Mesodermal cell (in vitro differentiated cells): ENCODE measurements at regions not wholly inside any gene's neighbourhood (a gene's known extent, or its start where the extent isn't known, plus 50 kb on each side); places are given as distances from the start of the nearest gene placed in this dataset.

Experiments used
- H3K27ac ChIP-seq: 2 replicates; pipeline ENCODE4 v1.7.0; 2013; ENCODE audit warnings: mild to moderate bottlenecking, low read depth, low read length, moderate library complexity; ENCODE audit not compliant: severe bottlenecking
- H3K36me3 ChIP-seq: 2 replicates; pipeline ENCODE4 v1.7.1; 2013; ENCODE audit warnings: mild to moderate bottlenecking, low read length, moderate library complexity; ENCODE audit not compliant: control insufficient read depth, insufficient read depth
- H3K4me1 ChIP-seq: one replicate; pipeline ENCODE4 v1.7.1; 2013; ENCODE audit warnings: mild to moderate bottlenecking, low read length; ENCODE audit not compliant: insufficient read depth, control insufficient read depth, poor library complexity, severe bottlenecking
- H3K4me3 ChIP-seq: 2 replicates; pipeline ENCODE4 v1.7.0; 2013; ENCODE audit warnings: low read length, control low read depth, mild to moderate bottlenecking; ENCODE audit not compliant: insufficient read depth, poor library complexity, severe bottlenecking; ENCODE audit errors: extremely low read depth
- H3K9me3 ChIP-seq: 2 replicates; pipeline ENCODE4 v1.7.1; 2013; ENCODE audit warnings: mild to moderate bottlenecking, low read length, moderate library complexity; ENCODE audit not compliant: control insufficient read depth
- WGBS, 2 experiments: methylation state at CpG; one replicate each; pipeline ENCODE4 v1.1.5; 2013; ENCODE audit warnings: missing lambda C conversion rate in 2 of 2; ENCODE audit not compliant: insufficient coverage in 2 of 2; 5-methylcytosine and 5-hydroxymethylcytosine counted together

DNA sequence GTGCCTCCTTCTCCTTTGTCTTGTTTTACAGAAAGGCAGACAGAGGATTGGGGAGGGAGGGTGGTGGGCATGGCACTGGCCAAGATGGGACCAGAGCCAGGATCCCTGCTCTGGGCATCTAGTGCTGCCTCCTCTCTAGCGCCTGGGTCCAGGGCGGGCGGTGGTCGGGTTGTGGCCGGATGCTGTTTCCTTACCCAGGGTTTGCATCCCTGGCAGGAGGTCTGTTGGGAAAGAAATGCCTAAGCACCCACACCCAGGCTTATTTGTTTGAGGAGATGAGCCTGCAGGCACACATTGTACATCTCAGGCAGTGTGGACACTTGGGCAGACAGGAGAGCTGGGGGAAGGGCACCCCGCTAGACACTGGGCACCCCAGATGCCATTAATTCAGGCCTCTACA, 102.3 kb upstream of the PCBD1 start:
- no peaks in the 10 kb centered on the region for H3K9me3 ChIP-seq
- H3K4me1 ChIP-seq = no peaks in the 10 kb centered on the region
- no peaks in the 10 kb centered on the region for H3K36me3 ChIP-seq
- H3K27ac ChIP-seq = no peak overlapping the region
- H3K4me3 ChIP-seq = no peak overlapping the region
- 93 to 100% methylated on average over 1 to 5 of the region's 6 CpGs for WGBS, 2 experiments

DNA sequence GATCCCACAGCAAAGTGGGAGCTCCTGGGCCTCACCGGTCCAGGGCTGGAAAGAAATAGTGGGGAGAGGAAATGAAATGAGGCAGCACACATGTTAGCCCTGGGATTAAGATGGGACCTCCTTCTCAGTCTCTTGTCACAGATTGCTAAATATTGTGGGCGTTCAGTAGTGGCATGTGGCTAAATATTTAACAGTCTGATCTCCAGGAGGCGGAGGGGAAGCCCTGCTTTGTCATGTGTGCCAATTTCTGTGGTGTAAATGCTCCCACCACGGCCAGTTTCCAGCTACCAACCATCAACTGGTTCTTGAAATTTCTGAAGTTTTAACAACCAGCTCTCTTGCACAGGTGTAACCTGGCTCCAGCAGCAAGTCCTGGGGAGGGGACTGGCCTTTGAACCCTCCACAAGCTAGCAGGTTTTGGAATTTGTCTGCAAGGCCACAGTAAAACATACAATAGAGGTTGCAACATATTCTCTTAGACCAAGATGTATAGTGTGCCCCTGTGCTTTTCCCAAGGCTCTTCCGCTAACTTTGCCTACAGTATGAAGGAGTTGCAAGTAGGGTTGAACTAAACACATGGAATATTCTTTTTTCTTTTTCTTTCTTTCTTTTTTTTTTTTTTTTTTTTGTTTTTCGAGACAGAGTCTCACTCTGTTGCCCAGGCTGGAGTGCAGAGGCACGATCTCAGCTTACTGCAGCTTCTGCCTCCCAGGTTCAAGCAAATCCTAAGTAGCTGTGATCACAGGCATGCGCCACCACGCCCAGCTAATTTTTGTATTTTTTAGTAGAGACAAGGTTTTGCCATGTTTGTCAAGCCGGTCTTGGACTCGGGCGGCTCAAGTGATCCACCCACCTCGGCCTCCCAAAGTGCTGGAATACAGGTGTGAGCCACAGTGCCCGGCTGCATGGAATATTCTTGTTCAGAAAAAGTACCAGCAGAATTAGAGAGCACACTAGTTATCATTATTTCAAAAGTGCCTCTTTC, 103.1 kb upstream of the PCBD1 start:
- Histone ChIP-seq H3K27ac (no peak overlapping the region), H3K4me1 (no peaks in the 10 kb centered on the region), H3K36me3 (no peaks in the 10 kb centered on the region), H3K9me3 (no peaks in the 10 kb centered on the region), H3K4me3 (no peak overlapping the region)
- WGBS, 2 experiments = 89 to 92% methylated on average over 10 to 11 of the region's 14 CpGs

DNA sequence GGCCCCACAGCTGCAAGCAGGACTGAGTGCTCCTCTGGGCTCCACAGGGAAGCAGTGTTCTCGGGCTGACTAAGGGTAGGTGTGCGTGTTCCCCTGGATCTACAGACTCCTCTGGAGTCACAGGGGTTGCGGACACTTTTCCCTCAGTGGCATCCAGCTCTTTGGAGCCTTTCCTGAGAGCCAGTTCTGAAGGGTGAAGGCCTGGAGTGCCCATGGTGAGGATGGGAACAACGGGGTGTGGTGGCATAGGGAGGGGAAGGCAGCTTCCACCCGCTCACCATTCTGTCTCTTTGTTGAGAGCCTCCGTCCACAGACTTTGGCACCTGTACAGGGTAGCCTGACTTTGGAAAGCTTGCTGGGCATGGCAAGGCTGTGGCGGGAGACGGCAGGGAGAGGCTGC, 104.1 kb upstream of the PCBD1 start:
- no peaks in the 10 kb centered on the region for H3K9me3 ChIP-seq
- no peak overlapping the region for H3K27ac ChIP-seq
- no peak overlapping the region for H3K4me3 ChIP-seq
- H3K4me1 ChIP-seq = no peaks in the 10 kb centered on the region
- no peaks in the 10 kb centered on the region for H3K36me3 ChIP-seq
- 66 to 85% methylated on average over 4 to 8 of the region's 8 CpGs for WGBS, 2 experiments

- Histone ChIP-seq H3K36me3 (no peaks in the 10 kb centered on the region), H3K4me1 (no peaks in the 10 kb centered on the region), H3K27ac (no peak overlapping the region), H3K9me3 (no peaks in the 10 kb centered on the region), H3K4me3 (no peak overlapping the region)
- WGBS, 2 experiments = 92 to 97% methylated on average over 3 of the region's 4 CpGs
Measured at GRCh38 chr10:70993051-70993450, 104.7 kb upstream of the PCBD1 start.

- no peak overlapping the region for H3K27ac ChIP-seq
- H3K4me1 ChIP-seq = no peaks in the 10 kb centered on the region
- no peak overlapping the region for H3K4me3 ChIP-seq
- H3K36me3 ChIP-seq = no peaks in the 10 kb centered on the region
- no peaks in the 10 kb centered on the region for H3K9me3 ChIP-seq
Measured at GRCh38 chr10:70996549-70996948, 108.2 kb upstream of the PCBD1 start.

DNA sequence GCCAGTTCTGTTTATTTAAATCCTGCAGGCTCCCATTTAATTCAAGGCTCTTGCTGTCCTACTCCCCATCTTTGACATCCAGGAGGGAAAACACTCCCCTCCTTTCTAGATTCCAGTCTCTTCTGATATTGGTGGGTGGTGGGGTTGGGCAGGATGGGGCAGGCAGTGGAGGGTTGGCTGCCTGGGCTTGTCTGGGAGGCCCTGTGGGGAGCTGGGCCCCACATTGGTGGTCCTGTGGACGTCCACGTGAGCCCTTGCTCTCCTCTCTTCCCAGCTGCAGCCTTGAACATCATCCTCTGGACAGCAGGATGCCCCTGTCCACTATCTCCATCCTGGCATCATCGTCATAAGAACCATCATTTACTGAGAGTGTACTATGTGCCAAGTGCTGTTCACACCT, 108.9 kb upstream of the PCBD1 start:
- 54 to 100% methylated on average over 3 of the region's 3 CpGs for WGBS, 2 experiments
- Histone ChIP-seq H3K36me3 (no peaks in the 10 kb centered on the region), H3K4me3 (no peak overlapping the region), H3K9me3 (no peaks in the 10 kb centered on the region), H3K27ac (no peak overlapping the region), H3K4me1 (no peaks in the 10 kb centered on the region)

GRCh38 chr10:70998086-70998485, 109.7 kb upstream of the PCBD1 start:
- no peaks in the 10 kb centered on the region for H3K4me1 ChIP-seq
- WGBS, 2 experiments = 80 to 91% methylated on average over 6 to 7 of the region's 9 CpGs
- H3K27ac ChIP-seq = no peak overlapping the region
- no peaks in the 10 kb centered on the region for H3K9me3 ChIP-seq
- no peaks in the 10 kb centered on the region for H3K36me3 ChIP-seq
- no peak overlapping the region for H3K4me3 ChIP-seq

DNA sequence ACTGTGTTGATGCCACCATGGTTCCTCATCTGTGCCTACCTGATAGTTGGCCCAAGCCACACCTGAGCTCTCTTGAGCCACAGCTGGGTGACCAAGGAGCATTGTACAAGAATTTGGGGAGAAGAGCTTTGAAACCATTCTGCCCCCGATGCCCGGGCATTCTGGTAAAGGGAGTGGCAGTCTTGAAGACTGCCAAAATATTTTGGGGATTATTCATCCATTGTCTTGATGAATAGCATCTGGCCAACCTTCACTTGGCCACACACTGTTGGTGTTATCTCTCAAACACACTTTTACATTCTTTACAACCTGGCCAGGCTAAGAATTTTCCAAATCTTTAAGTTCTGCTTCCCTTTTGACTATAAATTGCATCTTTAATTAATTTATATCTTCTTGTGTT, 113.1 kb upstream of the PCBD1 start:
- no peak overlapping the region for H3K4me3 ChIP-seq
- 90 to 100% methylated on average over 2 of the region's 2 CpGs for WGBS, 2 experiments
- H3K9me3 ChIP-seq = no peaks in the 10 kb centered on the region
- H3K4me1 ChIP-seq = no peaks in the 10 kb centered on the region
- no peaks in the 10 kb centered on the region for H3K36me3 ChIP-seq
- no peak overlapping the region for H3K27ac ChIP-seq

DNA sequence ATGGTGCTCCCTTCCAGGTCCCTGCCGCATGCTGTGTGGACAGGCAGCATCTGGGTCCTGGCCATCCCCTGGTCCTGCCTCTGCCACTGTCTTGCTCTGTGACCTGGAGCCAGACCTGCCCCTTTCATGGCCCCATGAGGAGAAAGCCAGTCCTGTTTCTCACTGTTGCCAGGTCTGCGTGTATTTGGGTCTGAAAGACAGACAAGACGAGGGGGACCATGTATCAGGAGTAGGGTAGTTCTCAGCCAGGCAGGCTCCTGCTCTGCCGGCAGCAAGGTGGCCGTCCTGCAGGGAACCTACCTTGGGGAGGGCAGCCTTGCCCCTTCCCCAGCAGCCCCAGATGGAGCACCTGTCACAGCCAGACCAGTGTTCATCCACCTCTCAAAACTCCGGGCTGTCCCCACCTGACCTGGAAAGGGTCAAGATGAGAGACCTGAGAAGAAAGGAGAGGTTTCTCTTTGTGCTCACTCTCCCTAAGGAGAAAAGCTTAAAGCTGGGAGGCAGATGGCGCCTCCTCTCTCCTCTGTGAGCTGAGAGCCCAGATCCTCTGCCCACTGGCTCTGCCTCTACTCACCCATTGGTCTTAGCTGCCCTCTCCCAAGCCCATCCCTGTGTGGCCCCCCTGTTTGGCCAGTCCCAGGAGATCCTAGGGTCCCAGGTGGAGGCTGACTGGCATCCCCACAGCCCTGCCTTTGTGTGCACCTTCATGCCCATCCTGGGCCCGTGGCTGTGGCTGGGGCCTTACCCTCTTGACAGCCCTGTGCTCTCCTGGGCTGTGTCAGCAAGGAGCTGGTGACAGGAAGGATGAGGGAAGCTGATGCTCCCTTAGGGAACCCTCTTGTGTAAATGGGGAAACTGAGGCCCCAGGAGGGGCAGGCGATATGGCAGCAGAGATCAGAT, 116.1 kb upstream of the PCBD1 start:
- 85 to 89% methylated on average over 5 to 7 of the region's 9 CpGs for WGBS, 2 experiments
- Histone ChIP-seq H3K36me3 (no peaks in the 10 kb centered on the region), H3K27ac (no peak overlapping the region), H3K4me3 (no peak overlapping the region), H3K4me1 (no peaks in the 10 kb centered on the region), H3K9me3 (no peaks in the 10 kb centered on the region)

DNA sequence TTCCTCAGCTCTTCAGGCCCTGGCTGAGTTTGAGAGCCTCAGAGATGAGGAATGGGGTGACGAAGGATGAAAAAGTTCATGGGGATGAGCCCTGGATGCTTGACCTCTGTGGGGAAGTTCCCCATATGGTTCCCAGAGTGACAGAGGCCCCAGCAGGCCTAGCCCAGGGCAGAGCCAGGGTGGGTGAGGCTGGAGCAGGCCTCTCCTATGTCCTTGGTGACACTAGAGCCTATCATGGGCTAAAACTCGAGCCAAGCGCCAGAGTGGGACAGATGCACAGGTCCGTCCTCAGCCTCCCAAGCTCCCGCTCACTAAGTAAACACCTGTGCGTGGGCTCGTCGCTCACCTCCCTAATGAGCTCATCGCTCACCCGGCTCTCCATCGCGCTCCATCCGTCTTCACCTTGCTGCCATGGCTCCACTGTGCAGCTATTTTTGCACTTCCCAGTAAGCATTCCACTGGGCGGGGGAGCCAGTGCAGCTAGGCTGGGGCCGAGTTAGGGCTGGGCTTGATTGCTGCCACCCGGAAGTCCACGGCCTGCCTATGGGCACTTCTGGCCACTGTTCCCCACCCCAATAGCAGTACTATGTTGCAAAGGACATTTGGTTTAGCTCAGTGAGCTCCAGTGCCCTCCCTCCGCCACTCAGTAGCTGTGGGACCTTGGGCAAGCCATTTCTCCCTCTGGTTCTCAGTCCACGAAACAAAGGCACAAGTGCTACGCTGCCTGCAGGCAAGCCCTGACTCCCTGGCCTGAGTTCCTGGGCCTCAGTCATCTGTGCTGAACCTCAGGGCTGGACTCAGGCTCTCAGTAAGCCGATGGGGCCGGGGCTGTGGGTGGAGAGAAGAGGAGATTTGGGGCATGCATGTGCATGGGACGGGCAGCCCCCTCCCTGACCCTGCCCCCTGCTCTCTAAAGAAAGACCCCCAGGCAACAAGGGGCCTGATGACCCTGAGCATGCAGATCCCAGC, 117.3 kb upstream of the PCBD1 start:
- no peaks in the 10 kb centered on the region for H3K9me3 ChIP-seq
- WGBS, 2 experiments = 93 to 94% methylated on average over 20 of the region's 23 CpGs
- H3K36me3 ChIP-seq = no peaks in the 10 kb centered on the region
- no peaks in the 10 kb centered on the region for H3K4me1 ChIP-seq
- no peak overlapping the region for H3K4me3 ChIP-seq
- no peak overlapping the region for H3K27ac ChIP-seq
